ENCODE measurements at regions not wholly inside any gene's neighbourhood (a gene's known extent, or its start where the extent isn't known, plus 50 kb on each side); places are given as distances from the start of the nearest gene placed in this dataset.

- Mint-ChIP-seq H3K27ac (no peak overlapping the region), H3K4me1 (no peaks in the 10 kb centered on the region), H3K27me3 (ENCODE audit: low read depth in 3 of 3) (peaks cover 1 to 5% (median 2%) of the 10 kb centered on the region in 3 donors), H3K36me3 (no peaks in the 10 kb centered on the region), H3K4me3 (no peak overlapping the region), H3K9me3 (peaks cover 1 to 17% (median 12%) of the 10 kb centered on the region in 7 donors)
- intact Hi-C loops (cut with micrococcal nuclease), result no loop called here
- no peak for DNase-seq
- Histone ChIP-seq H3K9me3 (replicated peaks in 1 of 2; ENCODE audit: control insufficient read depth in 1 of 2, insufficient read depth in 1 of 2, low read length in 2 of 2) (peaks cover 0 to 13% of the 10 kb centered on the region in 2 donors), H3K27ac (ENCODE audit: low read depth in 1 of 2, low read length in 2 of 2) (no peak overlapping the region), H3K4me3 (replicated peaks in 1 of 3; ENCODE audit: low read depth in 2 of 3, low read length in 3 of 3) (no peak overlapping the region), H3K27me3 (ENCODE audit: control insufficient read depth in 2 of 2, insufficient read depth in 2 of 2, low read length in 2 of 2) (no peaks in the 10 kb centered on the region), H3K36me3 (replicated peaks in 1 of 2; ENCODE audit: control insufficient read depth in 1 of 2, insufficient read depth in 2 of 2, low read length in 2 of 2) (no peaks in the 10 kb centered on the region), H3K4me2 (replicated peaks; ENCODE audit: extremely low read depth, low read length, poor library complexity, severe bottlenecking) (no peak overlapping the region), H3K79me2 (ENCODE audit: insufficient read depth, low read length) (no peaks in the 10 kb centered on the region), H3K9ac (ENCODE audit: insufficient read depth, low read length, poor library complexity, severe bottlenecking) (no peak overlapping the region), H4K20me1 (ENCODE audit: insufficient read depth, low read length) (no peaks in the 10 kb centered on the region), H2AFZ (ENCODE audit: insufficient read depth, low read depth, low read length, poor library complexity, severe bottlenecking) (no peak overlapping the region), H3K4me1 (ENCODE audit: control insufficient read depth in 1 of 2, insufficient read depth in 2 of 2, low read length in 2 of 2) (no peaks in the 10 kb centered on the region)
- WGBS (ENCODE audit: insufficient coverage), result 88% methylated on average over 25 of the region's 26 CpGs
- TF ChIP-seq CTCF (IDR thresholded peaks at IDR 0.05), result no peak
Measured at GRCh38 chr6:165940366-165940765, 227.3 kb downstream of the TBXT start.

GRCh38 chr6:165939601-165940290, 227.9 kb downstream of the TBXT start:
- H4K20me1 ChIP-seq (ENCODE audit: insufficient read depth, low read length), result no peaks in the 10 kb centered on the region
- H3K27ac Mint-ChIP-seq, result no peak overlapping the region
- H3K9ac ChIP-seq (ENCODE audit: insufficient read depth, low read length, poor library complexity, severe bottlenecking), result no peak overlapping the region
- peaks cover 0 to 10% of the 10 kb centered on the region in 2 donors for H3K9me3 ChIP-seq (replicated peaks in 1 of 2; ENCODE audit: control insufficient read depth in 1 of 2, insufficient read depth in 1 of 2, low read length in 2 of 2)
- no peak overlapping the region for H2AFZ ChIP-seq (ENCODE audit: insufficient read depth, low read depth, low read length, poor library complexity, severe bottlenecking)
- H3K27me3 Mint-ChIP-seq (ENCODE audit: low read depth in 3 of 3), result peaks cover 1 to 4% (median 2%) of the 10 kb centered on the region in 3 donors
- no peak for DNase-seq
- no peaks in the 10 kb centered on the region for H3K4me1 Mint-ChIP-seq
- intact Hi-C loops (cut with micrococcal nuclease), result no loop called here
- 97% methylated on average over 5 of the region's 10 CpGs for WGBS (ENCODE audit: insufficient coverage)
- H3K36me3 Mint-ChIP-seq, result no peaks in the 10 kb centered on the region
- no peak overlapping the region for H3K27ac ChIP-seq (ENCODE audit: low read depth in 1 of 2, low read length in 2 of 2)
- peaks cover 2 to 14% (median 11%) of the 10 kb centered on the region in 7 donors for H3K9me3 Mint-ChIP-seq
- H3K79me2 ChIP-seq (ENCODE audit: insufficient read depth, low read length), result no peaks in the 10 kb centered on the region
- no peak for TF ChIP-seq CTCF (IDR thresholded peaks at IDR 0.05)
- no peaks in the 10 kb centered on the region for H3K36me3 ChIP-seq (replicated peaks in 1 of 2; ENCODE audit: control insufficient read depth in 1 of 2, insufficient read depth in 2 of 2, low read length in 2 of 2)
- no peaks in the 10 kb centered on the region for H3K27me3 ChIP-seq (ENCODE audit: control insufficient read depth in 2 of 2, insufficient read depth in 2 of 2, low read length in 2 of 2)
- no peak overlapping the region for H3K4me2 ChIP-seq (replicated peaks; ENCODE audit: extremely low read depth, low read length, poor library complexity, severe bottlenecking)
- no peak overlapping the region for H3K4me3 Mint-ChIP-seq
- no peak overlapping the region for H3K4me3 ChIP-seq (replicated peaks in 1 of 3; ENCODE audit: low read depth in 2 of 3, low read length in 3 of 3)
- no peaks in the 10 kb centered on the region for H3K4me1 ChIP-seq (ENCODE audit: control insufficient read depth in 1 of 2, insufficient read depth in 2 of 2, low read length in 2 of 2)
